Stimulated activated CD8-positive, alpha-beta memory T cell treated with anti-CD3 and anti-CD28 coated beads, Interleukin-12 subunit alpha, Interleukin-12 subunit beta, amount 100 ng/mL, for 1 hour (primary cell): ENCODE measurements at regions not wholly inside any gene's neighbourhood (a gene's known extent, or its start where the extent isn't known, plus 50 kb on each side); places are given as distances from the start of the nearest gene placed in this dataset.
"Not testable (repeated sequence)": the region's sequence is repeated elsewhere in the genome, so short reads cannot be mapped to it uniquely, and the experiment has no call there.

Experiments
- DNase-seq: peaks from one replicate; pipeline ENCODE4 v3.0.0-alpha.2; 2020; ENCODE audit warnings: low read depth

DNA sequence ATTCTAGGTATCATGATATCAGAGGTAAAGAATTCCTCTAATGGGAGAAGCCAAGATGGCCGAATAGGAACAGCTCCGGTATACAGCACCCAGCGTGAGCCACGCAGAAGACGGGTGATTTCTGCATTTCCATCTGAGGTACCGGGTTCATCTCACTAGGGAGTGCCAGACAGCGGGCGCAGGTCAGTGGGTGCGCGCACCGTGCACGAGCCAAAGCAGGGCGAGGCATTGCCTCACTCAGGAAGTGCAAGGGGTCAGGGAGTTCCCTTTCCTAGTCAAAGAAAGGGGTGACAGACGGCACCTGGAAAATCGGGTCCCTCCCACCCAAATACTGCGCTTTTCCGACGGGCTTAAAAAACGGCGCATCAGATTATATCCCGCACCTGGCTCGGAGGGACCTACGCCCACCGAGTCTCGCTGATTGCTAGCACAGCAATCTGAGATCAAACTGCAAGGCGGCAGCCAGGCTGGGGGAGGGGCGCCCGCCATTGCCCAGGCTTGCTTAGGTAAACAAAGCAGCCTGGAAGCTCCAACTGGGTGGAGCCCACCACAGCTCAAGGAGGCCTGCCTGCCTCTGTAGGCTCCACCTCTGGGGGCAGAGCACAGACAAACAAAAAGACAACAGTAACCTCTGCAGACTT lies 70.4 kb upstream of the ALCAM start:
- DNase-seq = not testable (repeated sequence)

DNA sequence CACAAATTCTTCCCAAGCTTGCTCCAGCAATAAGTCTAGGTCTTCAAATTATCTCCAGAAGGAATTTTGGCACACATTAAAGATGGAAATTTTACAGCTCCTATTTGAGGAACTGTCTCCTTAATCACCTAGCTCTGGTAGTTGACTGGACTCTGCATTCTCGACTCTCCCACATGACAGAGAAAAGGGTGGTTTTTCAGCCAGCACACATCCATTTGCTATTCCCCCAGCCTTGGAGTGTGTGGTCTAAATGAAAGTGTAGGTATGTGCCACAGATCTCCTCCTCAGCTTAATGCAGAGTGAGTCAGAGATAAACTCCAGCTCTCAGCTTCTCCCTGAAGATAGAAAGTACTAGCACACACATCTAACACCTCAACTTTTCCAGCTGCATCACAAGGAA lies 62.2 kb upstream of the ALCAM start:
- no peak for DNase-seq

- no peak for DNase-seq
Measured at GRCh38 chr3:105315144-105315543, 51.6 kb upstream of the ALCAM start.

DNA sequence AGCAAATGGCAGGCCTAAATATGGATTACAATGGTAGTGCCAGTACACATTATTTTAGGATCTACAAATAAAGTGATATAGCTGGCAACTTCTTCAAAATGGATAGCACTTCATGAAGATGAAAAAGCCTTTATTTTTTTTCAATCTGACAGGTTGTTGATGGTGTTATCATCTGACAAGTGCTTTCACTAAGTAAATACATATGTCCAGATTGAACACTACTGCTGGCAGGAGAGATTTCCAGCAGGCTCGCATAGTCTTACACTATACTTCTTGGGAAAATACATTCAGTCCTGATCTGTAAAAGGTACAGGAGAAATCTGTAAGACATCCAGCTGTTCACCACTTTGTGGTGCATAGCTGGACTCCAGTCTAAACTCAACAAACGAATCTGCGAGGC lies 50.9 kb upstream of the ALCAM start:
- DNase-seq = no peak

DNA sequence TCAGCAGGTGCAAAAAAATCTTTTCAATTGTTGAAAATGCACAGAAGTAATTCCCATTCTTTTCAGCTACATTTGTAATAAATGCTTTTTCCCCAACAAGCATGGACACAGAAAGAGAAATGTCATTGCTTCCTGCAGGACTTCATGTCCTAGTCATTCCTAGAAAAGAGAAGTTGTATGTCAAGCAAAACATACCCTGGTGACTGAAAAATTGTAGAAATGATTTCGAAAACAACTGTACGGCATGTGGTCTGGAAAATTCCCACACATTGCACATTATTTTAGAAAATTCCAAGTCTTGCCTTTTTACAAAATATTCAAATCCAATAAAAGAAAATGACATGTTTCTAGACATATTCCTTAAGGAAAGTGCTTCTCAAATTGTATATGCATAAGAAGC lies 50.4 kb upstream of the ALCAM start:
- DNase-seq = no peak
